GM18517 (cell line): ENCODE measurements at regions not wholly inside any gene's neighbourhood (a gene's known extent, or its start where the extent isn't known, plus 50 kb on each side); places are given as distances from the start of the nearest gene placed in this dataset.

ENCODE experiments used
- ATAC-seq: cut with Tn5 transposase; IDR thresholded peaks from one replicate; pipeline ENCODE4 v1.9.1; 2021; ENCODE audit warnings: mild to moderate bottlenecking, moderate library complexity; ENCODE audit not compliant: unreplicated experiment

- ATAC-seq: no peak
Observed at GRCh38 chr4:108236264-108236663, 67.5 kb upstream of the LEF1 start.

- ATAC-seq: no peak
Observed at GRCh38 chr4:108227923-108228322, 59.2 kb upstream of the LEF1 start.

- no peak for ATAC-seq
Observed at GRCh38 chr4:108224611-108225053, 55.9 kb upstream of the LEF1 start.

- ATAC-seq: no peak
Observed at GRCh38 chr4:108223313-108223712, 54.6 kb upstream of the LEF1 start.

- ATAC-seq: no peak
Observed at GRCh38 chr4:108219998-108220397, 51.3 kb upstream of the LEF1 start.
